ENCODE measurements at regions not wholly inside any gene's neighbourhood (a gene's known extent, or its start where the extent isn't known, plus 50 kb on each side); places are given as distances from the start of the nearest gene placed in this dataset.

- Histone ChIP-seq H3K36me3 (ENCODE audit: insufficient read depth, low read length) (no peaks in the 10 kb centered on the region), H4K20me1 (ENCODE audit: insufficient read depth, low read length) (no peaks in the 10 kb centered on the region), H3K27me3 (ENCODE audit: insufficient read depth, low read length) (peaks cover 4% of the 10 kb centered on the region), H3K4me2 (ENCODE audit: insufficient read depth, low read length) (no peak overlapping the region), H3K9me3 (ENCODE audit: low read depth, low read length) (no peaks in the 10 kb centered on the region), H3K4me3 (ENCODE audit: insufficient read depth, low read length) (no peak overlapping the region), H3K27ac (ENCODE audit: low read depth, low read length) (no peak overlapping the region), H3K79me2 (ENCODE audit: insufficient read depth, low read length) (no peaks in the 10 kb centered on the region), H3K4me1 (ENCODE audit: insufficient read depth, low read length) (no peaks in the 10 kb centered on the region), H2AFZ (ENCODE audit: low read length) (no peak overlapping the region)
- DNase-seq (ENCODE audit: insufficient read length, low spot score, missing footprints), result no peak
- no peak for TF ChIP-seq CTCF (IDR thresholded peaks at IDR 0.05; ENCODE audit: extremely low read depth, low read depth, low read length)
Observed at GRCh38 chr12:111249018-111249370, 119.9 kb downstream of the PHETA1 start.

GRCh38 chr12:111248236-111249017, 120.5 kb downstream of the PHETA1 start:
- H3K27me3 ChIP-seq (ENCODE audit: insufficient read depth, low read length), result peaks cover 4% of the 10 kb centered on the region
- TF ChIP-seq CTCF (IDR thresholded peaks at IDR 0.05; ENCODE audit: extremely low read depth, low read depth, low read length), result no peak

GRCh38 chr12:111247083-111247783, 121.7 kb downstream of the PHETA1 start:
- Histone ChIP-seq H3K27me3 (ENCODE audit: insufficient read depth, low read length) (peaks cover 3% of the 10 kb centered on the region), H3K36me3 (ENCODE audit: insufficient read depth, low read length) (no peaks in the 10 kb centered on the region), H4K20me1 (ENCODE audit: insufficient read depth, low read length) (no peaks in the 10 kb centered on the region), H3K9me3 (ENCODE audit: low read depth, low read length) (no peaks in the 10 kb centered on the region), H3K4me2 (ENCODE audit: insufficient read depth, low read length) (no peak overlapping the region), H3K79me2 (ENCODE audit: insufficient read depth, low read length) (no peaks in the 10 kb centered on the region), H3K27ac (ENCODE audit: low read depth, low read length) (no peak overlapping the region), H3K4me3 (ENCODE audit: insufficient read depth, low read length) (no peak overlapping the region), H3K4me1 (ENCODE audit: insufficient read depth, low read length) (no peaks in the 10 kb centered on the region), H2AFZ (ENCODE audit: low read length) (no peak overlapping the region)
- TF ChIP-seq CTCF (IDR thresholded peaks at IDR 0.05; ENCODE audit: extremely low read depth, low read depth, low read length), result no peak
- DNase-seq (ENCODE audit: insufficient read length, low spot score, missing footprints), result no peak

More at GRCh38 chr12:111248236-111249017, 120.5 kb downstream of the PHETA1 start:
- DNase-seq (ENCODE audit: insufficient read length, low spot score, missing footprints), result no peak
- Histone ChIP-seq H3K4me2 (ENCODE audit: insufficient read depth, low read length) (no peak overlapping the region), H4K20me1 (ENCODE audit: insufficient read depth, low read length) (no peaks in the 10 kb centered on the region), H3K27ac (ENCODE audit: low read depth, low read length) (no peak overlapping the region), H3K4me1 (ENCODE audit: insufficient read depth, low read length) (no peaks in the 10 kb centered on the region), H3K79me2 (ENCODE audit: insufficient read depth, low read length) (no peaks in the 10 kb centered on the region), H3K36me3 (ENCODE audit: insufficient read depth, low read length) (no peaks in the 10 kb centered on the region), H3K9me3 (ENCODE audit: low read depth, low read length) (no peaks in the 10 kb centered on the region), H3K4me3 (ENCODE audit: insufficient read depth, low read length) (no peak overlapping the region), H2AFZ (ENCODE audit: low read length) (no peak overlapping the region)

GRCh38 chr12:111246477-111247011, 122.4 kb downstream of the PHETA1 start:
- no peak overlapping the region for H3K4me2 ChIP-seq (ENCODE audit: insufficient read depth, low read length)
- H3K4me3 ChIP-seq (ENCODE audit: insufficient read depth, low read length), result no peak overlapping the region
- no peaks in the 10 kb centered on the region for H3K27me3 ChIP-seq (ENCODE audit: insufficient read depth, low read length)
- no peaks in the 10 kb centered on the region for H4K20me1 ChIP-seq (ENCODE audit: insufficient read depth, low read length)
- no peaks in the 10 kb centered on the region for H3K4me1 ChIP-seq (ENCODE audit: insufficient read depth, low read length)
- no peak overlapping the region for H2AFZ ChIP-seq (ENCODE audit: low read length)
- H3K9me3 ChIP-seq (ENCODE audit: low read depth, low read length), result no peaks in the 10 kb centered on the region
- TF ChIP-seq CTCF (IDR thresholded peaks at IDR 0.05; ENCODE audit: extremely low read depth, low read depth, low read length), result no peak
- H3K79me2 ChIP-seq (ENCODE audit: insufficient read depth, low read length), result no peaks in the 10 kb centered on the region
- DNase-seq (ENCODE audit: insufficient read length, low spot score, missing footprints), result no peak
- no peaks in the 10 kb centered on the region for H3K36me3 ChIP-seq (ENCODE audit: insufficient read depth, low read length)
- no peak overlapping the region for H3K27ac ChIP-seq (ENCODE audit: low read depth, low read length)
